NCI-H146 treated with DMSO at 0.1 percent for 48 hours (cell line): ENCODE measurements at regions not wholly inside any gene's neighbourhood (a gene's known extent, or its start where the extent isn't known, plus 50 kb on each side); places are given as distances from the start of the nearest gene placed in this dataset.

Experiments
- DNase-seq: peaks from one replicate; lab custom pipeline; 2025; ENCODE audit not compliant: unreplicated experiment; lab: John Stamatoyannopoulos, UW

- DNase-seq: peak; percentile 67
Measured at GRCh38 chr2:136248242-136248641, 130.3 kb upstream of the CXCR4 start.

- no peak for DNase-seq
Measured at GRCh38 chr2:136247204-136247950, 129.4 kb upstream of the CXCR4 start.

GRCh38 chr2:136246086-136246669 is 128.2 kb upstream of the CXCR4 start:
- no peak for DNase-seq

- no peak for DNase-seq
Measured at GRCh38 chr2:136245211-136245610, 127.3 kb upstream of the CXCR4 start.

DNA sequence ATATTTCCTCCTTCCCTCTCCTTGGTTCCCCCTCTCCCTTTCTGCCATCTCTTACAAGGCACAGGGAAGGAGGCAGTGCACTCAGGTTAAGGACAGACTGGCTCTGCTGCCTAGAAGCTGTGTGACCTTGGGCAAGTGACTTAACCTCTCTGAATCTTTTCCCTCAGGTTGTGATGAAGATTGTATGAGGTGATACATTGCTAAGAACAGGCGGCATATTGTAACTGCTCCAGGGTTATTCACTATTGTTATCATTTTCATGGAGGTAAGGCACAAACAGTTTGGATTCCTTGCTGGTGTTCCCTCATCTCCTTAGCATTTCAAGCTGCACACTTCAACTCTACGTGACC is 126.6 kb upstream of the CXCR4 start:
- no peak for DNase-seq

GRCh38 chr2:136243638-136244535 is 125.9 kb upstream of the CXCR4 start:
- DNase-seq: no peak

DNA sequence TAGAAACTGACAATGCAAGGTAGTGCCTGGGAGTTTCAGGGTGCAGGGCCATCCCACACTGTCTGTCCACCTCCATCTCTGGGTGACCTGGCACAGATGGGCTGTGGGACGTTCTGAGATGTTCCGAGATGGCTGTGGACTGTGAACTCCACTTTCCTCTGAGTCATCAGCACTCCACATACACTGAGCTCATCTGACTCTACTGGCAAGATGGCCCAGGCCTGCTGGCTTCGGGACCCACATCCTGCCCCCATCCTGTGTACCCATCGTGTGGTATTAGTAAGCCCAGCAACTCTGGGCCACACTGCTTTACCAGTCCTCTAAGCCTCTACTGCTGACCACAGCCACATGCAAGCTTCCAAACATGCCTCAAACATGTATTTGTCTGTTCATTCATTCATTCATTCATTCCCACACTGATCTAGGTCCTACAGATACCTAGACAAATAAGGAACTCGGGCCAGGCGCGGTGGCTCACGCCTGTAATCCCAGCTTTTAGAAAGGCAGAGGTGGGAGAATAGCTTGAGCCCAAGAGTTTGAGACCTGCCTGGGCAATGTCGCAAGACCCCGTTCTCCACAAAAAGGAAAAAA is 124.8 kb upstream of the CXCR4 start:
- no peak for DNase-seq

DNA sequence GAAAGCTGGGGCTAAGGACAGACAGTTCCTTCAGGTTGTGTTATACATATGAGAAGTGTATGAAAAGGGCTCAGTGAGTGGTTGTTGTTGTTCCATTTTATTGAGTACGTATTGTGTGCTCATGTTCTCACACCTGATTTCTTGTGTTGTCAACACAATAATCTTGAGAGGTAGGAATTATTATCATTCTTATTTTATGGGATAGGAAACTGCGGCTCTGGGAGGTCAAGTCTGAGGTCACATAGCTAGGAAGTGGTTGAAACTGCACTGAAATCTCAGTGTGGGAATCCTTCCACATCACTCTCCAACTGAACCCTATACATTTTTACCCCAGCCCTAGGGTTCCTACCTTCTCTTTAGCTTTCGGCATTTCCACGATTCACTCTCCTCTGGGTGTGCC is 124.2 kb upstream of the CXCR4 start:
- DNase-seq: no peak

DNA sequence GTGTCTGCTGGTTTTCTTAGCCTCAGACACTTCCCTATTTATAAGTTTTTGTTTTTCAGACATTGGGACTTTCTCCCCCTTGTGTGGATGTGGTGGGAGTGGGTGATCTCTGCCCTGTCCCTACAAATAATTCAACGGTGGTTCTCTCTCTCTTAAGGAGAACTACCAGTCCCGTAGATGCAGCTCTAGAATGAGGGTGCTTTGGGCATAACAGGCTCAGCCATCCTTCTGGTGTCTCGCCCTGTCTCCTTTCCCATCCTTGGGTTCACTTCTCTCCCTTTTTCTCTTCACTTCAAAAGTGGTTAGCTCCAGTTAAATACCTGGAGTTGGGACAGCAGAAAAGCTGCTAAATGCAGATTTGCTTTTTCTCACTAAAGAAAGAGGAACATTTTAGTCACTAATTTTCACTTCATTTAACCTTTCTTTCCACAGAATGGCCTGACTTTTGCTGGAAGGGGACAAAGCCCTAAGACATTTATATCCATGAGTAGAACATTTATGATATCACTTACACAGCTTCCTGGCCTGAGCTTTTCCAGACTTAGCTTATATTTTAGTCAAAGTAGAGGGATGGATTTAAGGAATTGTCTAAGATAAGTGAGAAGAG is 121.2 kb upstream of the CXCR4 start:
- no peak for DNase-seq

GRCh38 chr2:136238286-136239078 is 120.5 kb upstream of the CXCR4 start:
- DNase-seq: peak; percentile 23

DNA sequence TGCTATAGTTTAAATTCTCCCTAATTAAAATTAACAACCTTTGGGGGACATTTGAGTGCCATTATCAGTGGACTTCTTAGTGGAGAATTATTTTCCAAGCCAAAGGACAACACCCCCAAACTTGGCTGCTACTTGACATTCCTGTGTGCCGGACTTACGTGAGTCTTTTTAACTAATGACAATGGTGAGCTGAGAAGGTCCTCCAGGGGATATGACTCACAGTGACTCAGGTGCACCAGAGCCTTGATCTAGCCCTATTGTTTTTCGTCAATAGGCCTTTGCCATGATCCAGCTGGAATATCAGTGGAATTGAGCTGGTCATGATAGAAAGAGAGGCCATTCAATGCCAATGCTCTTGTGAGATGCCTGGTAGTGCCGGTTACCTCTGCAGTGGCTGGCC is 118.1 kb upstream of the CXCR4 start:
- DNase-seq: no peak

DNA sequence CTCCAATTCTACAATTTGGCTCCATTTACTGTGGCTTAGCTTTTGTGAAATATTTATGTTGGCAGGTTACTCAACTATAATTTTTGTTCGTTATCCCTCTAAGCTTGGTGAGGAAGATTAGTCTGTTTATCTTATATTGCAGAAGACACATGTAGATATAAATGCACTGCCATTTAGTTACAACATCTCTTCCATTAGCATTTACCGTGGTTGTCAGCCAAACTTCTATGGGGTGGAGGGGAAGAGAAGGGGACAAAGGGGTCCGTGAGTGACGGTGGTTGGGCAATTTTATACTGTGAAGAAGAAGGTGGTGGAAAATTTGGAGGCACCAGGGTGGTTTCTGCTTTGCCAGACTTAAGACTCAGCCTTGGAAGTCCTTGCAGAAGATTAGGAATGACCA is 117.6 kb upstream of the CXCR4 start:
- no peak for DNase-seq

DNA sequence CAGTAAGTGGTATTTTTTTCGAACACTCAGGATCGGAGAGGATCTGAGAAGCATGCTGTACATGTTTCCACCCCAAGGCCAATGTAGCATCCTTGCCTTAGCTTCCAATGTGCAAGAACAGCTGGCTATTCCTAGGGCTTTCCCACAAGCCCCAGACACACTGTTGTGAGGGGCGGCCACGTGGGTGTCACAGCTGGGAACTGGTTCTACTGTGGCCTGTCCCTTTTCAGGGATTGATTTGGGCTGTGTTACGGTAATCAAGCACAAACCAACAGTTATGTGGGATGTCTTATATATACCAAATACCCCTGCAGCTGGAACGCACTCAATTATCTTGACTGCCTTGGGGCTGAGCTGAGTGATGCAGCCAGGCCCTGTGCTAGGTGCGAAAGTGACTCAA is 116.3 kb upstream of the CXCR4 start:
- DNase-seq: no peak

DNA sequence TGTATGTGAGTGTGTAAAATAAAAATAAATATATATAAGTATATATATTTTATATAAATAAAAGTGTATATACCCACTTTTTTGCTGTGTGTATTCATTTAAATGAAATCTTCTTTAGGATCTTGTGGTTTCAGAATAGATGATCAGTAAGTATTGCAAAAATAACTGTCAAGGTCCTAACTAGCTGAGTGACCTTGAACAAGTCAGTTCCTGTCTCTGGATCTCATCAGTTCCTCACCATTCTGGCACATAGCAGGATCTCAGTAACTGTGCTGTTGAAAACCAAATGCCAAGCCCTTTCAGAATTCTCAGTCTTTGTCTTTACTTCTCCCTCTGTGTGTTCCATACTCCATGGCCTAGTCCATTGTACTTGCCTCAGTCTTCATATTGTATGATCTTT is 115.3 kb upstream of the CXCR4 start:
- no peak for DNase-seq

DNA sequence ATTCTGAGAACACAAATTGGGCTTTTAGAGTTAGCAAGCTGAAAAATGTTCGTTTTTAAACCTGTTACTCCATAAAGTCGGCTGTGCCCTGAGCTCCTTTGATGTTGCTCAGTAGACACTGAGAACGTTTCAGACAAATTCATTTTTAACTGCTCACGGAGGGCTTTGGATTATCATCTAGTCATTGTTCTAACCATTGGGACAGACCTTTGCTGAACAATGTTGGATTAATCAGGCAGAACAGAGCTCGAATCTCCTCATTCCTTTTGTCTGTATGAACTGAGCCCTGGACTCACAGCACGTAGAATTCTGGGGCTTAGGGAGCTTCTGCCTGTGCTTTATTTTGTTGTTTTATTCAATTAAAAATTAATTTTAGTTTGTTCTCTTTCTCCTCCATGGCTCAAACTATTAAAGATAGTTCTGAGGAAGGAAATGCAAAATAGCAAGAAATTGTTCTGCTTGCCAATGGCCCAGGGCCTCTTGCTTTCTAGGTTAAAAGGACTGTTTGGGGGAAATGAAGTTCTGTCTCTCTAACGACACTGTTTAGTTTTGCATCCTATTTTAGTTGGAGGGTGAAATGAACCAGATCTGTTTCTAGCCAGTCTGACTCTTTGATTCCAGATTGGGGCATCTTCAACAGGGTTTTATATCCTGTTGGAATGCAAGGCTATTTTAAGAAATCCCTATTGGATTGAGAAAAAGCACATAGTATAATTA is 114.7 kb upstream of the CXCR4 start:
- DNase-seq: no peak

DNA sequence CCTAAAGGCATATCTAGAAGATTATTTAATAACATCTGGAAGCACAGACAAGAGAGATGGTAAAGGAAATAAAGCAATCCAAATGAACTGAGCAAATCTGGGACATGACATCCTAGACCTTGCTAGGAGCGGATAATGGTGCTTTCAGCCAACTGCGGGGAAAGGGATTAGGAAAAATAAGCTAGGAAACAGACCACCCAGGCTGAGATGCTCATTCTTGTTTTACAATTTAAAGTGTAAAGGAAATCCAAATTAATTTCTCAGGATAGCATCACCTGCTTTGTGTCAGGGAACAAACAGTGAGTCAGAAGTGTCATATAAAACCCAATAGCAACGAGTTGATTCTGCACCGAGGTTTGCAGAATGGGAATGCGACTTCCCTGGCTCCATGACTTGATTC is 112.5 kb upstream of the CXCR4 start:
- DNase-seq: no peak

GRCh38 chr2:136226903-136227302 is 109.0 kb upstream of the CXCR4 start:
- no peak for DNase-seq

- DNase-seq: no peak
Measured at GRCh38 chr2:136225950-136226835, 108.2 kb upstream of the CXCR4 start.

GRCh38 chr2:136223274-136223673 is 105.3 kb upstream of the CXCR4 start:
- no peak for DNase-seq
